ENCODE measurements at regions not wholly inside any gene's neighbourhood (a gene's known extent, or its start where the extent isn't known, plus 50 kb on each side); places are given as distances from the start of the nearest gene placed in this dataset.

GRCh38 chr5:2102819-2103776 lies 220.4 kb upstream of the IRX4 start:
- Mint-ChIP-seq H3K36me3 (ENCODE audit: unreplicated experiment) (peaks cover 15% of the 10 kb centered on the region), H3K27ac (ENCODE audit: unreplicated experiment) (no peak overlapping the region), H3K4me3 (ENCODE audit: unreplicated experiment) (no peak overlapping the region), H3K27me3 (ENCODE audit: unreplicated experiment) (no peaks in the 10 kb centered on the region), H3K9me3 (ENCODE audit: unreplicated experiment) (peaks cover 2% of the 10 kb centered on the region), H3K4me1 (ENCODE audit: low read depth, unreplicated experiment) (peaks cover 8% of the 10 kb centered on the region)
- DNase-seq: no peak
- no peak for TF ChIP-seq CTCF (IDR thresholded peaks at IDR 0.05; ENCODE audit: partially characterized antibody, unreplicated experiment)

GRCh38 chr5:2101685-2102084 lies 219.0 kb upstream of the IRX4 start:
- Mint-ChIP-seq H3K27ac (ENCODE audit: unreplicated experiment) (no peak overlapping the region), H3K4me1 (ENCODE audit: low read depth, unreplicated experiment) (peaks cover 8% of the 10 kb centered on the region), H3K27me3 (ENCODE audit: unreplicated experiment) (no peaks in the 10 kb centered on the region), H3K4me3 (ENCODE audit: unreplicated experiment) (no peak overlapping the region), H3K9me3 (ENCODE audit: unreplicated experiment) (peaks cover 7% of the 10 kb centered on the region), H3K36me3 (ENCODE audit: unreplicated experiment) (peaks cover 14% of the 10 kb centered on the region)
- no peak for DNase-seq
- TF ChIP-seq CTCF (IDR thresholded peaks at IDR 0.05; ENCODE audit: partially characterized antibody, unreplicated experiment): no peak

DNA sequence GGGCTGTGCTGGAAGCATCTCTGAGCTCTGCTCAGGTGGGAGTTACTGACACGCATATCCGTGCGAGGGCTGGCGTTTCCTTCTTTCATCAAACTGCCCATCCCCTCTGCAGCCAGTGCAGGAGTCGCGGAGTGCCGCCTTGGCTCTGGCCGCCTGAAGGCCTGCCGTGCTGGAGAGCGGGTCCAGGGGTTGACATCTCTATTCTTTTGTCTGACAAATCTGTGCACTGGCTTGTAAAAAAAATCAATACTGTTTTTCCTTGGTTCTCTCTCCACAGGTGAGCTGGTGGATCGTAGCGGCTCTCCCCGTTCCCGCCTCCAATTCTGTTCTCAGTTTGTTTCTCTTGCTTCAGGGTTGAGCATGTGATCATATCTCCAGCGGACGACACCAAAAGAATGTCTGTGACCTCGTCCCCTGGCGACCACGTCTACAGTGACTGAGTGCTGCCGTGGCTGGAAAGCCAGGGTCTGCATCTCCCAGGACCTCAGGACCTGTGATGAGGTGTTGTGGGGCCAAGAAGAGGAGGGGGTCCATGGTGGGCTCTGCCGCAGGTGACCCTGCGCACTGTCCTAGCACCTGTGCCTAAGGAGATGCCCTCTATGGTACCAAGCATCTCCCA lies 214.3 kb upstream of the IRX4 start:
- Mint-ChIP-seq H3K36me3 (ENCODE audit: unreplicated experiment) (no peaks in the 10 kb centered on the region), H3K27me3 (ENCODE audit: unreplicated experiment) (peaks cover 3% of the 10 kb centered on the region), H3K9me3 (ENCODE audit: unreplicated experiment) (peaks cover 9% of the 10 kb centered on the region), H3K4me1 (ENCODE audit: low read depth, unreplicated experiment) (no peaks in the 10 kb centered on the region), H3K27ac (ENCODE audit: unreplicated experiment) (no peak overlapping the region), H3K4me3 (ENCODE audit: unreplicated experiment) (no peak overlapping the region)
- no peak for TF ChIP-seq CTCF (IDR thresholded peaks at IDR 0.05; ENCODE audit: partially characterized antibody, unreplicated experiment)
- no peak for DNase-seq

DNA sequence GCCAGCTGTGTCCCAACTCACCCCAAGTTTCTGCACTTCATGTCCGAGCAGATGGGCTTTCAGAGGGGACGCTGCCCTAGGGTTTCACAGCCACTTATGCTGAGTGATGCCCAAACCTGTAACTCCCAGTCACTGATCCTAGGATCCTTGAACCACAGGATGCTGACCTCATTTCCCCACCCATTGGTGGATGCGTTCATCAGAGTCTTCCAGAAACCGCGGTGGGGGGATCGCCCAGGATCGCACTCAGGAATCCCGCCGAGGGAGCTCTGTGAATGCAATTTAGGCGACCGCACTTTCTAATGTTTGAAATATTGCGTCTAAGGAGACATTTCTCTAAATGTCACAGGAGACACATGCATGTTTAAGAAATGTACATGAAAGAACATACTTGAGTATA lies 212.3 kb upstream of the IRX4 start:
- no peak for DNase-seq
- no peaks in the 10 kb centered on the region for H3K4me1 Mint-ChIP-seq (ENCODE audit: low read depth, unreplicated experiment)
- H3K9me3 Mint-ChIP-seq (ENCODE audit: unreplicated experiment): peaks cover 9% of the 10 kb centered on the region
- TF ChIP-seq CTCF (IDR thresholded peaks at IDR 0.05; ENCODE audit: partially characterized antibody, unreplicated experiment): no peak
- H3K27ac Mint-ChIP-seq (ENCODE audit: unreplicated experiment): no peak overlapping the region
- peaks cover 3% of the 10 kb centered on the region for H3K27me3 Mint-ChIP-seq (ENCODE audit: unreplicated experiment)
- H3K4me3 Mint-ChIP-seq (ENCODE audit: unreplicated experiment): no peak overlapping the region
- H3K36me3 Mint-ChIP-seq (ENCODE audit: unreplicated experiment): no peaks in the 10 kb centered on the region

DNA sequence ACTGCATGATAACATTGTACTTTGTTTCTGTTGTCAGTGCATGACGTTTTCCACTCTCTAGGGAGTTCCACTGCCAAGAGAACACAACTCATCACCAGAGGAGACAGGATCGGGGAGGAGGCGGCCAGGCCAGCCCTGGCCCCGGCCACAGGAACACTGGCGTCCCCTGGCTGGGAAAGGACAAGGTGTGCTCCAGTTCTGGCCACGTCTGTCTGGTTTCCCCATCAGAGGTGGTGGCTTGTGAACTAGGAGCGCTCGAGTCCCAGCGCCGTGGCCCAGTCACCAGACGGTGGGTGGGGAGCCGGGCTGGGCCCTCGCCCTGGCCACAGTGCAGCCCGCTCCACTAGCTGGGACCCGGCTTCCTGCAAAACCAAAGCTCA lies 211.9 kb upstream of the IRX4 start:
- TF ChIP-seq CTCF (IDR thresholded peaks at IDR 0.05; ENCODE audit: partially characterized antibody, unreplicated experiment): no peak
- no peaks in the 10 kb centered on the region for H3K36me3 Mint-ChIP-seq (ENCODE audit: unreplicated experiment)
- peaks cover 3% of the 10 kb centered on the region for H3K27me3 Mint-ChIP-seq (ENCODE audit: unreplicated experiment)
- H3K4me1 Mint-ChIP-seq (ENCODE audit: low read depth, unreplicated experiment): no peaks in the 10 kb centered on the region
- peaks cover 7% of the 10 kb centered on the region for H3K9me3 Mint-ChIP-seq (ENCODE audit: unreplicated experiment)
- no peak overlapping the region for H3K27ac Mint-ChIP-seq (ENCODE audit: unreplicated experiment)
- no peak for DNase-seq
- H3K4me3 Mint-ChIP-seq (ENCODE audit: unreplicated experiment): no peak overlapping the region

All from glutamatergic neuron (in vitro differentiated cells).